MM.1S (cell line): ENCODE measurements at regions not wholly inside any gene's neighbourhood (a gene's known extent, or its start where the extent isn't known, plus 50 kb on each side); places are given as distances from the start of the nearest gene placed in this dataset.

Experiments
- DNase-seq: peaks from one replicate; pipeline ENCODE4 v3.0.0-alpha.2; 2015
- H2AFZ ChIP-seq: fragments of 300-600 bp; sonication (generic); 2 replicates; pipeline ENCODE4 v1.6.0; 2016; ENCODE audit warnings: antibody characterized with exemption, low read length
- H3F3A ChIP-seq: fragments of 300-600 bp; sonication (generic); 2 replicates; pipeline ENCODE4 v1.6.1; 2016; ENCODE audit warnings: mild to moderate bottlenecking, antibody characterized with exemption, low read length, moderate library complexity, mixed read lengths; ENCODE audit not compliant: insufficient read depth
- H3K27ac ChIP-seq: fragments of 300-600 bp; sonication (generic); 2 replicates; pipeline ENCODE4 v1.5.1; 2016; ENCODE audit warnings: mild to moderate bottlenecking, low read length
- H3K27me3 ChIP-seq: fragments of 300-600 bp; sonication (generic); replicated peaks from 2 replicates; pipeline ENCODE4 v1.6.0; 2016; ENCODE audit warnings: low read length; ENCODE audit not compliant: insufficient read depth
- H3K36me3 ChIP-seq: fragments of 300-600 bp; sonication (generic); replicated peaks from 2 replicates; pipeline ENCODE4 v1.6.1; 2016; ENCODE audit warnings: mild to moderate bottlenecking, low read length, mixed read lengths; ENCODE audit not compliant: insufficient read depth
- H3K4me1 ChIP-seq: fragments of 300-600 bp; sonication (generic); 2 replicates; pipeline ENCODE4 v1.6.1; 2016; ENCODE audit warnings: low read length, mixed read lengths
- H3K4me2 ChIP-seq: fragments of 300-600 bp; sonication (generic); 2 replicates; pipeline ENCODE4 v1.6.0; 2016; ENCODE audit warnings: low read depth, low read length
- H3K4me3 ChIP-seq: fragments of 300-600 bp; sonication (generic); 2 replicates; pipeline ENCODE4 v1.5.1; 2016; ENCODE audit warnings: low read length, mixed read lengths
- H3K79me2 ChIP-seq: fragments of 300-600 bp; sonication (generic); 2 replicates; pipeline ENCODE4 v1.6.1; 2016; ENCODE audit warnings: mixed run types, low read length, mixed read lengths
- H3K9ac ChIP-seq: fragments of 300-600 bp; sonication (generic); 2 replicates; pipeline ENCODE4 v1.6.1; 2016; ENCODE audit warnings: low read length, mixed read lengths
- H3K9me2 ChIP-seq: fragments of 300-600 bp; sonication (generic); replicated peaks from 2 replicates; pipeline ENCODE4 v1.6.1; 2016; ENCODE audit warnings: mild to moderate bottlenecking, low read length, mixed read lengths; ENCODE audit not compliant: insufficient read depth
- H3K9me3 ChIP-seq: fragments of 300-600 bp; sonication (generic); replicated peaks from 2 replicates; pipeline ENCODE4 v1.6.1; 2016; ENCODE audit warnings: mild to moderate bottlenecking, low read length, mixed read lengths; ENCODE audit not compliant: insufficient read depth
- H4K20me1 ChIP-seq: fragments of 300-600 bp; sonication (generic); 2 replicates; pipeline ENCODE4 v1.6.1; 2016; ENCODE audit warnings: mild to moderate bottlenecking, low read length, moderate library complexity, mixed read lengths; ENCODE audit not compliant: insufficient read depth
- CTCF ChIP-seq: fragments of 300-600 bp; sonication (generic); IDR thresholded peaks from 2 replicates; pipeline ENCODE4 v1.5.1; 2016; ENCODE audit warnings: antibody characterized with exemption, low read length, mixed read lengths
- EZH2 ChIP-seq: fragments of 300-600 bp; sonication (generic); optimal IDR thresholded peaks from 2 replicates; pipeline ENCODE3; 2017; ENCODE audit warnings: low read depth, mild to moderate bottlenecking, antibody characterized with exemption, low read length, mixed read lengths
- EZH2phosphoT487 ChIP-seq: fragments of 300-600 bp; sonication (generic); IDR thresholded peaks from 2 replicates; pipeline ENCODE4 v1.6.1; 2018; ENCODE audit warnings: antibody characterized with exemption, low read length

DNA sequence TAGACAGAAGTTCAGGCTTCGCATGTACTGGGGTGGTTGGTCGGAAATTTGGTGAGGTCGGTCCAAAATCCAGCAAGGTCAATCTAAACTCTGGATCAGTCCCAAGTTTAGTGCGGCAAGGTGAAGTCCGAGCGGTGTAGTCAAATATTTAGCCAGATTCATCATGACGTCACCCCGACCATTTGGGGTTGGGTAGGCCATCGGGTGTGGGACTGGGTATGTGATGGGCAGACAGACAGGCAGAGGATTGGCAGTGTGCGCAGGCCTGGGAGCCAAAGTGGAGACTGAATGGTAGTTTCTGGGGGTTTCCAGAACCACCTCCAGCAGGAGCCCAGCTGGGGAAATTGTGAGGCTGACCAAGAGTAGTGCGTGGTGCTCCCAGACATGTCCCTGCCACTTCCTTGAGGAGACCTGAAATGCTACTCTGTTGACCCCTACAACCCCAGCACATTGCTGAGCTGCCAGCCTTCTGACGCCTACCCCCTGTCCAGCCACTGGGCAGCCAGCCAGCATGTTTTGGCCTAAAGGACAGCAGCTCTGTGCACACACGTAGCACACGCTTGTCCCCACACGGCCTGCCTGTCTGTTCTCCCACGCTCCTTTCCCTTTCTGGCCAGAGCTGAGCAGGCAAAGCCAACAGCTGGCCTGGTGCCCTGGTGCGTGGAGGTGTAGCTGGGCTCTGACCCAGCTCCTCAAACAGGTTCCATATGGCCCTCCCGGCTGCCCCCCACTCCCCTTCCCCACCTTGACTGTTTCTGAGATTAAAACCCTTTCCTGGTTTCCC, 55.9 kb downstream of the FAM241B start:
- Histone ChIP-seq H3F3A (no peaks in the 10 kb centered on the region), H3K27me3 (peaks cover 95% of the 10 kb centered on the region), H3K4me3 (no peak overlapping the region), H3K36me3 (no peaks in the 10 kb centered on the region), H3K27ac (no peak overlapping the region), H3K9me2 (no peaks in the 10 kb centered on the region), H3K9ac (no peak overlapping the region), H4K20me1 (no peaks in the 10 kb centered on the region), H3K9me3 (no peaks in the 10 kb centered on the region), H2AFZ (no peak overlapping the region), H3K4me1 (no peaks in the 10 kb centered on the region), H3K4me2 (no peak overlapping the region), H3K79me2 (no peaks in the 10 kb centered on the region)
- DNase-seq: no peak
- no peak for TF ChIP-seq EZH2
- TF ChIP-seq CTCF: no peak
- no peak for TF ChIP-seq EZH2phosphoT487

DNA sequence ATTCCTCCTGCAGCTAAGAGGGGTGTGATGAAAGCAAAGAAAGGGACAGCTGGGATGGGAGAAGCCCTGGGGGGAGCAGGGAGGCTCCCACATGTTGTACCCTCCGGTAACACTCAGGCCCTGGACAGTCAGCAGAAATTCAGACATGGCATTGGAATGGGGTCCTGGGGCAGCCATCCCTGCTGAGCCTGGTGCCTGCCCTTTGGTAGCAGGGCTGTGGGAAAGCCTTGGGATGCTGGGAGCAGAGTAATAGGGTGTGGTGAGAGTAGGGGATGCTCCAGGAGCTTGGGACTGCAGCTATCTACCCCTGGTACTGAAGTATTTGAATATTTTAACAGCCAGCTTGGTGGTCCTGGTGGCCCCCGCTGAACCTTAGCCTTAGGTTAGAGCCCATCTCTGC, 56.8 kb downstream of the FAM241B start:
- H3K27me3 ChIP-seq: peaks cover 93% of the 10 kb centered on the region
- TF ChIP-seq EZH2phosphoT487 (no peak), EZH2 (no peak), CTCF (no peak)
- H2AFZ ChIP-seq: no peak overlapping the region

GRCh38 chr10:69687426-69687825, 57.4 kb downstream of the FAM241B start:
- Histone ChIP-seq H3K4me2 (no peak overlapping the region), H3K27me3 (peaks cover 87% of the 10 kb centered on the region), H3K9me2 (no peaks in the 10 kb centered on the region), H3K9ac (no peak overlapping the region), H4K20me1 (no peaks in the 10 kb centered on the region), H3K36me3 (no peaks in the 10 kb centered on the region), H3K79me2 (no peaks in the 10 kb centered on the region), H3K27ac (no peak overlapping the region), H2AFZ (no peak overlapping the region), H3K4me1 (no peaks in the 10 kb centered on the region), H3K4me3 (no peak overlapping the region), H3K9me3 (no peaks in the 10 kb centered on the region), H3F3A (no peaks in the 10 kb centered on the region)
- TF ChIP-seq EZH2phosphoT487 (no peak), CTCF (no peak), EZH2 (no peak)
- DNase-seq: no peak

More for the DNA sequence above, 56.8 kb downstream of the FAM241B start:
- no peaks in the 10 kb centered on the region for H3K79me2 ChIP-seq
- no peaks in the 10 kb centered on the region for H3F3A ChIP-seq
- H3K9me2 ChIP-seq: no peaks in the 10 kb centered on the region
- H3K27ac ChIP-seq: no peak overlapping the region
- no peak for DNase-seq
- no peaks in the 10 kb centered on the region for H3K9me3 ChIP-seq
- no peak overlapping the region for H3K4me3 ChIP-seq
- no peaks in the 10 kb centered on the region for H3K36me3 ChIP-seq
- H3K9ac ChIP-seq: no peak overlapping the region
- no peaks in the 10 kb centered on the region for H4K20me1 ChIP-seq
- no peaks in the 10 kb centered on the region for H3K4me1 ChIP-seq
- no peak overlapping the region for H3K4me2 ChIP-seq
